OCI-LY3 (cell line): ENCODE measurements at regions not wholly inside any gene's neighbourhood (a gene's known extent, or its start where the extent isn't known, plus 50 kb on each side); places are given as distances from the start of the nearest gene placed in this dataset.

Experiments used
- EZH2phosphoT487 ChIP-seq: fragments of 200-600 bp; shearing (Covaris generic); IDR thresholded peaks from 2 replicates; pipeline ENCODE4 v1.6.1; 2018; ENCODE audit warnings: antibody characterized with exemption, mixed run types, low read depth
- TF ChIP-seq, protein P1 (sequence below): fragments of 200-600, 300-600 bp; sonication (generic); IDR thresholded peaks from 2 replicates; pipeline ENCODE4 v1.5.1; 2014; ENCODE audit warnings: antibody characterized with exemption, low read length, low read depth

- TF ChIP-seq, protein P1, sequence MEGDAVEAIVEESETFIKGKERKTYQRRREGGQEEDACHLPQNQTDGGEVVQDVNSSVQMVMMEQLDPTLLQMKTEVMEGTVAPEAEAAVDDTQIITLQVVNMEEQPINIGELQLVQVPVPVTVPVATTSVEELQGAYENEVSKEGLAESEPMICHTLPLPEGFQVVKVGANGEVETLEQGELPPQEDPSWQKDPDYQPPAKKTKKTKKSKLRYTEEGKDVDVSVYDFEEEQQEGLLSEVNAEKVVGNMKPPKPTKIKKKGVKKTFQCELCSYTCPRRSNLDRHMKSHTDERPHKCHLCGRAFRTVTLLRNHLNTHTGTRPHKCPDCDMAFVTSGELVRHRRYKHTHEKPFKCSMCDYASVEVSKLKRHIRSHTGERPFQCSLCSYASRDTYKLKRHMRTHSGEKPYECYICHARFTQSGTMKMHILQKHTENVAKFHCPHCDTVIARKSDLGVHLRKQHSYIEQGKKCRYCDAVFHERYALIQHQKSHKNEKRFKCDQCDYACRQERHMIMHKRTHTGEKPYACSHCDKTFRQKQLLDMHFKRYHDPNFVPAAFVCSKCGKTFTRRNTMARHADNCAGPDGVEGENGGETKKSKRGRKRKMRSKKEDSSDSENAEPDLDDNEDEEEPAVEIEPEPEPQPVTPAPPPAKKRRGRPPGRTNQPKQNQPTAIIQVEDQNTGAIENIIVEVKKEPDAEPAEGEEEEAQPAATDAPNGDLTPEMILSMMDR = no peak
- TF ChIP-seq EZH2phosphoT487 = no peak
These were observed 123.7 kb upstream of the MRI1 start for GRCh38 chr19:13640611-13641010.
